Thyroid gland (tissue), 4 donors: ENCODE measurements at regions not wholly inside any gene's neighbourhood (a gene's known extent, or its start where the extent isn't known, plus 50 kb on each side); places are given as distances from the start of the nearest gene placed in this dataset.

Experiments
- DNase-seq, 2 donors: peaks; one replicate each; pipeline ENCODE4 v3.0.0-alpha.2; 2019
- H3K27ac ChIP-seq, 3 donors: fragments of 200-600 bp; sonication (generic); 1 replicate in 2 of 3; 2 replicates in 1 of 3; pipeline ENCODE4 v1.5.1; 2016 to 2019; ENCODE audit warnings: mild to moderate bottlenecking in 1 of 3, moderate library complexity in 1 of 3
- H3K27me3 ChIP-seq: fragments of 200-600 bp; sonication (generic); one replicate; pipeline ENCODE4 v1.5.1; 2019
- H3K36me3 ChIP-seq, 2 donors: fragments of 200-600 bp; sonication (generic); one replicate each; pipeline ENCODE4 v1.5.1; 2016 to 2019
- H3K4me1 ChIP-seq, 2 donors: fragments of 200-600 bp; sonication (generic); one replicate each; pipeline ENCODE4 v1.5.1; 2017 to 2019
- H3K4me3 ChIP-seq, 3 donors: fragments of 200-600 bp; sonication (generic); replicated peaks in 1 of 3; 1 replicate in 2 of 3; 2 replicates in 1 of 3; pipeline ENCODE4 v1.5.1; 2016; ENCODE audit warnings: mild to moderate bottlenecking in 1 of 3
- H3K9me3 ChIP-seq: fragments of 200-600 bp; sonication (generic); one replicate; pipeline ENCODE4 v1.5.1; 2017
- POLR2A ChIP-seq, 2 donors: fragments of 450-650 bp; IDR thresholded peaks; one replicate each; pipeline ENCODE4 v1.6.1; 2017; ENCODE audit warnings: antibody characterized with exemption in 2 of 2, mild to moderate bottlenecking in 2 of 2, moderate library complexity in 1 of 2
- WGBS, 2 donors: methylation state at CpG; one replicate each; pipeline ENCODE4 v1.1.5; 2017; 5-methylcytosine and 5-hydroxymethylcytosine counted together
- intact Hi-C: fragments of 100-400 bp; cut with DNase I; formaldehyde crosslinking; loops from one replicate; pipeline ENCODE4 v1.15.1; 2023
- TF ChIP-seq, protein P1 (sequence below), 6 experiments: fragments of 200-600 bp in 3 of 6; fragments of 450-650 bp in 3 of 6; sonication (generic) in 3 of 6; IDR thresholded peaks; one replicate each; pipeline ENCODE4 v1.5.1; 2016 to 2019; ENCODE audit warnings: antibody characterized with exemption in 6 of 6, mild to moderate bottlenecking in 2 of 6, inconsistent platforms in 1 of 6, moderate library complexity in 1 of 6

DNA sequence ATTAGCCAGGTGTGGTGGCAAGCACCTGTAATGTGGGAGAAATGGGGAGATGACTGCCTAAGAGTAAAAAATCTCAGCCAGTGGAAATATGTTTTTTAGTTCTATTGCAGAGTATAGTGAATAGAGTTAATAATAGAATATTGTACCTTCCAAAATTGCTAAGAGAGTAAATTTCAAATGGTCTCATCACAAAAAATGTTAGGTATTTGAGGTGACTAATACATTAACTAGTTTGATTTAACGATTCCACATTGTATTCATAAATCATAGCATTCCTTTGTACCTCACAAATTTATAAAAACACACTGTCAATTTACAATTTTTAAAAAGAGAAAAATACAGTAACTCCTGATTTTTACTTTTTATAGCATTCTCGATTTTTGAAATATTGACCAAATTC is 681.5 kb upstream of the EPHA5 start:
- WGBS, 2 donors: 77 to 82% methylated on average over 2 of the region's 2 CpGs
- no peaks in the 10 kb centered on the region for H3K27me3 ChIP-seq
- intact Hi-C loops: no loop called here
- TF ChIP-seq POLR2A (IDR thresholded peaks at IDR 0.05): no peak
- TF ChIP-seq, protein P1, sequence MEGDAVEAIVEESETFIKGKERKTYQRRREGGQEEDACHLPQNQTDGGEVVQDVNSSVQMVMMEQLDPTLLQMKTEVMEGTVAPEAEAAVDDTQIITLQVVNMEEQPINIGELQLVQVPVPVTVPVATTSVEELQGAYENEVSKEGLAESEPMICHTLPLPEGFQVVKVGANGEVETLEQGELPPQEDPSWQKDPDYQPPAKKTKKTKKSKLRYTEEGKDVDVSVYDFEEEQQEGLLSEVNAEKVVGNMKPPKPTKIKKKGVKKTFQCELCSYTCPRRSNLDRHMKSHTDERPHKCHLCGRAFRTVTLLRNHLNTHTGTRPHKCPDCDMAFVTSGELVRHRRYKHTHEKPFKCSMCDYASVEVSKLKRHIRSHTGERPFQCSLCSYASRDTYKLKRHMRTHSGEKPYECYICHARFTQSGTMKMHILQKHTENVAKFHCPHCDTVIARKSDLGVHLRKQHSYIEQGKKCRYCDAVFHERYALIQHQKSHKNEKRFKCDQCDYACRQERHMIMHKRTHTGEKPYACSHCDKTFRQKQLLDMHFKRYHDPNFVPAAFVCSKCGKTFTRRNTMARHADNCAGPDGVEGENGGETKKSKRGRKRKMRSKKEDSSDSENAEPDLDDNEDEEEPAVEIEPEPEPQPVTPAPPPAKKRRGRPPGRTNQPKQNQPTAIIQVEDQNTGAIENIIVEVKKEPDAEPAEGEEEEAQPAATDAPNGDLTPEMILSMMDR (IDR thresholded peaks at IDR 0.05): no peak
- H3K36me3 ChIP-seq: no peaks in the 10 kb centered on the region
- H3K9me3 ChIP-seq: no peaks in the 10 kb centered on the region
- DNase-seq: no peak
- H3K4me3 ChIP-seq: no peak overlapping the region
- H3K27ac ChIP-seq: no peak overlapping the region
- H3K4me1 ChIP-seq: no peaks in the 10 kb centered on the region

DNA sequence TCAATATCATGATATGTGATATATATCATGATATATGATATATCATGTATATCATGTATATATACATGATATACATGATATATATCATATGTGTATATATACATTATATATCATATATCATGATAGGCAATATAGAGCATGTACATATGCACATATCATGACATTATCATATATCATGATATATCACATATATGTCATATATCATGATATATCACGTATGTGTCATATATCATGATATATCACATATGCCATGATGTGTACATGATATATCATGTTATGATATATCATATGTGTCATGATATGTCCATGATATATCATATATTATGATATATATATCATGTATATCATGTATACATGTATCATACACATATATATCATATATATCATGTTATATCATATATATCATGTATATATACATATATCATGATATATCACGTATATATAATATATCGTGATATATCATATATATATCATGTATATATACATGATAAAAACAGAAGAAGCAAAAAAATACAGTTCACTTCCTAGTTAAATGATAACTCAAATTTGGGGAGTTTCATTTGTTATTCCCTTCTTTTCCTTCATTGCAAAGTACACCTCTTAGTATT is 670.1 kb upstream of the EPHA5 start:
- no peaks in the 10 kb centered on the region for H3K4me1 ChIP-seq
- DNase-seq: no peak
- H3K36me3 ChIP-seq: no peaks in the 10 kb centered on the region
- no peak overlapping the region for H3K4me3 ChIP-seq
- 89 to 97% methylated on average over 3 of the region's 3 CpGs for WGBS, 2 donors
- H3K9me3 ChIP-seq: no peaks in the 10 kb centered on the region
- H3K27ac ChIP-seq: no peak overlapping the region
- TF ChIP-seq, protein P1 (IDR thresholded peaks at IDR 0.05): no peak
- no peak for TF ChIP-seq POLR2A (IDR thresholded peaks at IDR 0.05)
- intact Hi-C loops: no loop called here
- H3K27me3 ChIP-seq: no peaks in the 10 kb centered on the region

DNA sequence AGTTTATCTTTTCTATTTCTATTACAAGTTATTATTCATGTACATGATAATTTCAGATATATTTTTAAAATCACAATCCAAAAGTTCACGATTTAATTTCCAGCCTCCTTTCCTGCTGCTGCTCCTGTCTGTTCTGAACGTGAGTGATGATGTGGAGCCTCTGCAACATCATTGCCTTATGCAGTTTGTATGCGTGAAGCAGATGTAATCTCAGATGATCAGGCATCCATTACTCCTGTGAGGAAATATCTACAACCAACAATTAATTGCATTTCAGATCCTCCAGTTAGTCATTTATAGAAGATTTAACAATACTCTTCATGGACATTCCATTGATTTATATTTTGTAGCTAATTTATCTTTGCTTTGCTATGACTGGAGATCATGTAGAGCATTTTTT is 668.7 kb upstream of the EPHA5 start:
- WGBS, 2 donors: 83 to 84% methylated on average over 3 of the region's 3 CpGs
- no peaks in the 10 kb centered on the region for H3K36me3 ChIP-seq
- no peak for TF ChIP-seq POLR2A (IDR thresholded peaks at IDR 0.05)
- TF ChIP-seq, protein P1 (IDR thresholded peaks at IDR 0.05): no peak
- intact Hi-C loops: no loop called here
- H3K4me1 ChIP-seq: no peaks in the 10 kb centered on the region
- no peaks in the 10 kb centered on the region for H3K27me3 ChIP-seq
- H3K27ac ChIP-seq: no peak overlapping the region
- H3K4me3 ChIP-seq: no peak overlapping the region
- no peaks in the 10 kb centered on the region for H3K9me3 ChIP-seq
- no peak for DNase-seq

DNA sequence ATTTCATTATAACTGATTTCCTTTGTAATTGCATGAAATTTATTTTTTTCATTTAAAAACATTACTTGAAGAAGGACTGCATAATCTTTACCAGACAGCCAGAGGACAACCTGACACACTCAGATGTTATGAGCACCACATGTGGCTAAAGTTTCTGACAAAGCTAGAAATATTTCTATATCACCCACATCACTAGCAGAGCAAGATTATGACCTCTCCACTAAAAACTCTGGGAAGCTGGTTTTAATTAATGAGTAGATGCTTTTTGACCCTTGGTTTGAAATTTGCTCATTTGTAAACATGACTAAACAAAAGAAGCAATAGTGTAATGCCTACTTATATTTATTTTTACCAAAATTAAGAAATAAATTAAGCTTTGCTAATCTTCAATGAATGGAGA is 661.5 kb upstream of the EPHA5 start:
- Histone ChIP-seq H3K4me3 (no peak overlapping the region), H3K36me3 (no peaks in the 10 kb centered on the region), H3K27ac (no peak overlapping the region), H3K9me3 (no peaks in the 10 kb centered on the region), H3K4me1 (no peaks in the 10 kb centered on the region), H3K27me3 (no peaks in the 10 kb centered on the region)
- DNase-seq: no peak
- intact Hi-C loops: no loop called here
- no peak for TF ChIP-seq POLR2A (IDR thresholded peaks at IDR 0.05)
- TF ChIP-seq, protein P1 (IDR thresholded peaks at IDR 0.05): no peak

DNA sequence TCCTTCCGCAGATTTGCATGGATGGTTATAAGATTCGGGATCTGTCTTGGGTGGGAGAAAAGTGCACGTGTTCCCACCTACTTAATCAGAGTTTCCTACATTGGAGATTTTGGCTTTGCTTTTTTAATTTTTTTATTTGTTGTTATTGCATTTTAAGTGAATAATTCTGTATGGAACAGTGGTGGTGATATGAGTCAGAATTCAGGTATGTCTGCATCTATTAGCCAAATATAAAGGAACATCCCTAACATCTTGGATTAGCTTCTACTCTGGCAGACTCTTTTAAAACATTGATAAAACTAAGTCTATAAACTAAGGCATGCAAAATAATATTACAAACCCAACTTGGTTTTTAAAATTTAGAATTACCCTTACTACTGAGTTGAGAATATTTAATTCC is 659.8 kb upstream of the EPHA5 start:
- WGBS, 2 donors: 89 to 92% methylated on average over 3 of the region's 3 CpGs
- H3K27ac ChIP-seq: no peak overlapping the region
- H3K4me1 ChIP-seq: no peaks in the 10 kb centered on the region
- no peak for DNase-seq
- no peaks in the 10 kb centered on the region for H3K27me3 ChIP-seq
- no peak for TF ChIP-seq POLR2A (IDR thresholded peaks at IDR 0.05)
- TF ChIP-seq, protein P1 (IDR thresholded peaks at IDR 0.05): no peak
- H3K36me3 ChIP-seq: no peaks in the 10 kb centered on the region
- no peaks in the 10 kb centered on the region for H3K9me3 ChIP-seq
- intact Hi-C loops: no loop called here
- H3K4me3 ChIP-seq: no peak overlapping the region
